ENCODE measurements at regions not wholly inside any gene's neighbourhood (a gene's known extent, or its start where the extent isn't known, plus 50 kb on each side); places are given as distances from the start of the nearest gene placed in this dataset.
"Not testable (repeated sequence)": the region's sequence is repeated elsewhere in the genome, so short reads cannot be mapped to it uniquely, and the experiment has no call there.

DNA sequence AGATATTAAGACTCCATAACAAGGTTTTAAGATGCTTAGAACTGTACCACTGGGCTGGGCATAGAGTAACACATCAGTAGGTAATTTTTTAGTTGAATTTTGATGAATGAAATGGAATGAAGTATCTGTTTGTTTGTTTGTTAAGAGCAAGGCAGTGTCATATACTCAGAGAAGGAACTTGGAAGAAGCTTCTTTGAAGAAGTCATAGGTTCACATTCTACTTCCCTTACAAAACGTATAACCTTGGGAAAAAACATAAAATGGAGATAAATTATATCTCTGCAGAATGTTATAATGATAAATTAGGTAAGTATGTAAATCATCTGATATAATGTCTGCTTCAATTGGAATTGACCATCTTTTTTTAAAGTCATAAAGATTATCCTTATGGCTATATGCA, 122.1 kb upstream of the SLC39A10 start:
- DNase-seq: no peak

DNA sequence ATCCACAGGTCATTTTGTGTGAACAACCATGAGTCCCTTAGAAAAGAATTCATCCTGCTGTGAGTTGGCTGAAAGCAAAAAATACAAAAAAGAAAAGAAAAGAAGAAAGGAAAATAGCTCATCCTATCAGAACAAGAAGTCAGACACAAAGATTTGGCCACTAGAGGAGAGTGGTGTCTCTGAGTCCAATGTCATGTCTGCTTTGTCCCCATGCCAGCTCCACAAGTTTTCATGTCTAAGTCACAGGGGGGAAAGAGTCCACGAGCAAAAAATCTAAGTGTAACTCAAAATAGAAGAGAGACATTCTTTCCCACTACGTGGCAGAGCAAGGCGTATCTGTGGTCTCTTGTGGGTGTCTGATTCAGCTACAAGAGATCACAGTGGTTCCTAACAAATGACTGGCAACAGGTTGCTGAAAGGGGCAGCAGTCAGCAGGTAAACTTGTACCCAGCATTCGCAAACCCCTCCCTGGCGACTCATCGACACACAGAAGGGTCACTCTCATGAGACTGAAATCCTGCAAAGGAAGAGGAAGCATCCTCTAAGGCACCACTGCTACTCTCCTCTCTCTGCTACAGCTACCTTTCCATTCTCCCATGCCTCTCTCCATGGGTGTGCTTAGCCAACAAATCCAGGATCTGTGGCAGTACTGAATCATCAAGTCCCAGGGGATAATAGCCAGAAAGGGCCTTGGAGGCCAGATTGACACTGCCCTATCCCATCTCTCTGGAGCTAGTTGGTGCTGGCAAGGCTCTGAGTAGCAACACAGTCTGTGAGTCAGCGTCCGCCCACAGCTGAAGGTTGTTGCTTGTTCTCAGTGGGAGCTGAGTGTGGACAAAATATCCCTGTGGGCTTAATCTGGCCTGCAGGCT, 123.0 kb upstream of the SLC39A10 start:
- DNase-seq: peak; percentile 83

DNA sequence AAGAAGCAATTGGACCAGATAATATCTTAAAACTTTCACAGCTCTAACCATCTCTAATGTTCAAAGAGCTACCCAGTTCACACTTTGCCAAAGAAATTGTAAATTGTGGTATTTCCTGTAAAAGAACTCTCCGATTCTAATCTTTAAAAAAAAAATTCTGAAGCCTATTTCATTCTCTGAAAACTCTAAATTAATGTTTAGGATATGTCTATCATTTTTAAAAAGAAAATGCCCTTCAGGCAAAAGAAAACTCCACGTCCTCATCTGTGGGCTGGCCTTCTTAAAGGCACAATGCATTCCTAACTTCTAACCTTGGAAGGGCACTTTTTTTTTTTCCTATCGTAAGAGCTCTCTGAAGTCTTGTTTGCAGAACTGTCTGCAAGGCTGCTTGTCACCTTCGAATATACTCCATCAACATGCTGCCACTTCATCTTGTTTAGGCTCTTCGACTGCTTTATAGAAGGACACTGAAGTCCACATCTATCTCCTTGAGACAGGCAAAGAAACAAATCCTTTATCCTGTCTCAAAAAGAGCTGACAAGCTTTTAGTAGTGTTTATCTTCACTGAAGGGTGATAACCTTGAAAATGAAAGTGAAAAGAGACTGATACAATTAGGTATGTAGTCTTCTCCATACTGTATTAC, 124.3 kb upstream of the SLC39A10 start:
- no peak for DNase-seq

DNA sequence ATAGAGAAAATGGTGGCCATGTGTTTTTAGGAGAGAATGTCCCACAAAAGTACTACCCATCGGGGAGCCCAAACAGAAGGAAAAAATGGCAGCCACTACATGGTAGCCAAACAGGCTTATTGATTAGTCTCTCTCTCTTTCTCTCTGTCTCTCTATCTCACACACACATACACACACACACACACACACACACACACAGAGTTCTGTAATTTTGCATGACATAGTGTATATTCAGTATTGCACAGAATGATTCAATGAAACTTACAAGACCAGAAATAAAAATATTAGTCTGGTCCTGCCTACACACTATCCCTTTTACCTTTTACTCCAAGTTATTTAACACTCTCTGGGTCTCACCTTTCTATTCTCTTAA, 124.8 kb upstream of the SLC39A10 start:
- no peak for DNase-seq

DNA sequence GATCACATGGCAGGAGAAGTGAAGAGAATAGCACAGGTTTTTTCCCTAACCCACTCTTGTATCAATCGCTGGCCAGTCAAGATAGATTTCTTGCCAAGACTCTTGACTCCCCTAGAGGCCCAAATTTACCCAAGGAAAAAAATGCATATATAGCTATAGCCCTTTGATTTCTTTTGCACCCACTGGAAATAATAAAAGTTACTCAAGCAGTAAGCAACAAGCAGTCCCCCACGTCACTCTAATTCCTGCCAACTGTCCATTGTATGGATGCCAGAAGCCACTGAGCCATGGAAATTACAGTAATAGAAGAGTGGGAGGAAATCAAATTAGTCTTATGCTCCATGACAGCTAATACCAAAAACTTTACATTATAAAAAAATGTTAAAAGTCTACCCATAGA, 125.3 kb upstream of the SLC39A10 start:
- no peak for DNase-seq

DNA sequence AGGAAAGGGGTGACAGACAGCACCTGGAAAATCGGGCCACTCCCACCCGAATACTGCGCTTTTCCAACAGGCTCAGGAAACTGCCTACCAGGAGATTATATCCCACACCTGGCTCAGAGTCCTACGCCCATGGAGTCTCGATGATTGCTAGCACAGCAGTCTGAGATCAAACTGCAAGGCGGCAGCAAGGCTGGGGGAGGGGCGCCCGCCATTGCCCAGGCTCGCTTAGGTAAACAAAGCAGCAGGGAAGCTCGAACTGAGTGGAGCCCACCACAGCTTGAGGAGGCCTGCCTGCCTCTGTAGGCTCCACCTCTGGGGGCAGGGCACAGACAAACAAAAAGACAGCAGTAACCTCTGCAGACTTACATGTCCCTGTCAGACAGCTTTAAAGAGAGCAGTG, 133.8 kb upstream of the SLC39A10 start:
- not testable (repeated sequence) for DNase-seq

DNA sequence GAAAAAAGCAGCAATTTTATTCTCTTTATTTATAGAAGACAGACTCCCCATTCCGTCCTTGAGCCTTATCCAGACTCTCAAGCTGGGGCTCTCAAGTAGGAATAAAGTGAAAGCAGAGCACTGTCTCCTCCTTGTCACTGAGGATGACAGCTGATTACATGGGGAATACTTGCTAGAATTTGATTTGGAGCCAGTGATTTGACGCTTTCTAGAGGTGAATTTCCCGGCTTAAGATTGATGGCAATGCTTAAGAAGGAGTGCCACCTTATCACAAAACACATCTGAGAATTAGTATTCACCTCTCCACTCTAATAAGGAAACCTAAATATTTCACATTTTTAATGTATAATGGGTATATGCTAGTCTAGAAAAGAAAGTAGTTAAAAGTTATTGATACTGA, 135.4 kb upstream of the SLC39A10 start:
- no peak for DNase-seq

DNA sequence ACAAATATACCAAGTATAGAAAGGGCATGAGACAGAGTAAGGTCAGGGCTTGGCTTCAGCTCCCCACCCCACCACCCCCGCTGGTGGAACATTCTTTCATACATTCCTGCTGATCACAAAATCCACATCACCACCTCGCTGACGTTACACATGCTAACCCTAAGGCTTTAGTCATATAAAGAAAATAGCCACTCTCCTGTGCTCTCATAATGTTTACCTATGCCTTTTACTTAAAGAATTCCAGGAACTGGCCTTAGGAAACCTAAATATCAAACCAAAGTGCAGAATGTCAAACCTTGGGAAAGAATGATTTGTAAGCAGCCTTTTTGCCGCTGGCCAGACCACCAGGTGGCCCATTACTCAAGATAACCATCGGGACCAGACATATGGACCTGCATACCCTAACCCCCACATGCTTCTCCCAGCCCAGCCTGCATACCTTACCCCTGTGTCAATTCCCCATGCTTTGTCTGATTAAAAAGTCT, 136.3 kb upstream of the SLC39A10 start:
- no peak for DNase-seq

DNA sequence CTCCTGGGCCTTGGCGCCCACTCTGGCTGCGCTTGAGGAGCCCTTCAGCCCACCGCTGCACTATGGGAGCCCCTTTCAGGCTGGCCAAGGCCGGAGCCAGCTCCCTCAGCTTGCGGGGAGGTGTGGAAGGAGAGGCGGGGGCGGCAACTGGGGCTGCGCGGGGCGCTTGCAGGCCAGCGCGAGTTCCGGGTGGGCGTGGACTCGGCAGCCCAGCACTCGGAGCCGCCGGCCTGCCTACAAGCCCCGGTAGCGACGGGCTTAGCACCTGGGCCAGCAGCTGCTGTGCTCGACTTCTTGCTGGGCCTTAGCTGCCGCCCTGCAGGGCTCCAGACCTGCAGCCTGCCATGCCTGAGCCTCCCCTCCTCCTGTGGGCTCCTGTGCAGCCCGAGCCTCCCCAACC, 141.5 kb upstream of the SLC39A10 start:
- no peak for DNase-seq

DNA sequence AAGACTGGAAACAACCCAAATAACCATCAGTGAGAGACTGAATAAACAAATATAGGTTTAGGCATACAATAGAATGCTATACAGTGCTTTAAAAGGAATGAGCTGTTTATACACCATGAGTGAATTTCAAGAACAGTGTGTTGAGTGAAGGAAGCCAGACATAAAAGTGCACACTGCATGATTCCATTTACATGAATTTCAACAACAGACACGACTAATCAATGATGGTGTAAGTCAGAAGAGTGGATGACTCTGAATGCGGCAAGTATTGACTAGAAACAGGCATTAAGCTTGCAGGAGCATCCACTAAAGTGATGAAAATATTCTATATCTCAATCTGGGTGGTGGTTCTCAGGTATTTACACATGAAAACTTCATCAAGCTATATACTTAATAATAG, 142.7 kb upstream of the SLC39A10 start:
- no peak for DNase-seq

DNA sequence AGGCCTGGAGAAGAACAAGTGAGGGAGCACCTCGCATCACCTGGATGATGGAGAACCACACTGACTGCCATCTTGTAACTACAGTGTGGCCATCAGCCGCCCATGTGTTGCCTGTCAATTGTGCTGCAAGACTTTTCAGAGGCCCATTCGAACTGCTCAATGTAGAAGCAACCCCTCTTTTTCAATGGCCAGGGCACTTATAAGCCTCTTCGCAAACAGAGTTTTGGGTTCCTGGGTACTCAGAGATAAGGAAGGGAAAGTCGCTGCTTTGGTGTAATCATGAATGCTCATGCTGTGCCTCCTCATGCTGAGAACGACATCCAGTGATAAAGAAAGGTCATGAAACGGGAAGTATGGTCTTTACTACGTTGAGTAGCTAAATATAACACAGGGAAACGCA, 143.9 kb upstream of the SLC39A10 start:
- no peak for DNase-seq

DNA sequence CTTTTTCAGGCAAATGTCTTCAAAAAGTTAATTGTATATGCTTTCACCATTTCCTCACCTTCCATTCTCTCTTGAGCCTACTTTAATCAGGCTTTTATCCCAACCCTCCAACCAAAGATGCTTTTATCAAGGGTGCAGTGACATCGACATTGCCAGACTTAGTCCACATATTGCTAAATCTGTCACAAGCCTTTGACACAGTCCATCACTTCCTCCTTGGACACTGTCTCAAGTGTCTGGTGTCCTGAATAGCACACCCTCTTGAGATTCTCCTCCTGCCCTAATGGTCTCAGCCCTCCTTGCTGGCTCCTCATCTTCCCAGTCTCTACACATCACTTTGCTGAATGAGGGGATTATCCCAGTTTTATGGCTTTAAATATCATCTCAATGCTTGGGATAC, 147.5 kb upstream of the SLC39A10 start:
- no peak for DNase-seq

DNA sequence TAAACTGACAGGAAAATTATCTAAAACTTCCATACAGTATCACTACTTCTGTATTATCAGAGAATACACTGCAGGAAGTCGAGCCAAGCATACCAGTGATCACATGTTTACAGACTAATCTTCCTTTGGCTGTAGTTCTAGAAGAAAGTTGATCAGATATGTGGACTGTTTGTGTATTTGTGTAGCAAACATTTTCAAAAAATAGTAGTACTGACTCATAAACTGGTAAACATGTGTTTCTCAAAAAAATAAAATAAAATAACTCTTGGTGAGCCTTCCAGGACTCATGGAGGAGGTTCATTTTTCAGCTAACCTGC, 148.9 kb upstream of the SLC39A10 start:
- DNase-seq: no peak

DNA sequence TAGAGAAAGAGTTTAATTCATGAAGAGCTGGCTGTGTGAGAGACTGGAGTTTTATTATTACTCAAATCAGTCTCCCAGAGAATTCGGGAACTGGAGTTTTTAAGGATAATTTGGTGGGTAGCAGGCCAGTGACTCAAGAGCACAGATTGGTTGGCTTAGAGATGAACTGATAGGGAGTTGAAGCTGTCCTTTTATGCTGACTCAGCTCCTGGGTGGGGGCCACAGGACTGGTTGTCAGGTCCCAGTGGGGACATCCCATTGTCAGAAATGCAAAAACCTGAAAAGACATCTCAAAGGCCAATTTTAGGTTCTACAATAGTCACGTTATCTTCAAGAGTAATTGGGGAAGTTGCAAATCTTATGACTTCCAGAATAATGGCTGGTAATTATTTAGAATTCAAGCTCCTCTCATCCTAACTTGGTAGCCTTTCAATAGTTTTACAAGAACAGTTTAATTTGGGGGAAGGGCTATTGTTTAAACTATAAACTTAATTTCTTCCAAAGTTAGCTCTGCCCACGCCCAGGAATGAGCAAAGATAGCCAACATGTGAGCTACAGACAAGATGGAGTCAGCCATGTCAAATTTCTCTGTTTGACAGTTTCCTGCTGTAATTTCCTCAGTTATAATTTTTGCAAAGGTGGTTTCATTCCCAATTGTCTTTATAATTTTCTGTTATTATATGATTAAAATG, 149.4 kb upstream of the SLC39A10 start:
- no peak for DNase-seq

DNA sequence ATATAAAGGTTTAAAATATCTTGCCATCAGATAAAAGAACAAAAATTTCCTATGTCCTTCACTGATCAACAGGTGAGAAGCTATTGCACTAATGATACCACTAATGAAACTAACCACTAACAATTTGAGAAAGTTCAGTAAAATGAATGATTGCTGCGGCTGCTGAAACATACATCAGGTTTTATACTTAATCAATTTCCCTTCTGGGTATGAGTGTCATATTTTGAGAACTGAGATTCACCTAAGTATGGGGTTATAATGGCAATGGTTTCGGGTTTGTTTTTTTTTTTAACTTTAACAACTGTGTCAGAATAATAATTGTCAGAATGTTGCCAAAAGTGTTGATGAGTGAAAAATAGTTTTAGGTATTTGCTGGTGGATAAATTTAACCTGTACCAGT, 151.3 kb upstream of the SLC39A10 start:
- DNase-seq: no peak

DNA sequence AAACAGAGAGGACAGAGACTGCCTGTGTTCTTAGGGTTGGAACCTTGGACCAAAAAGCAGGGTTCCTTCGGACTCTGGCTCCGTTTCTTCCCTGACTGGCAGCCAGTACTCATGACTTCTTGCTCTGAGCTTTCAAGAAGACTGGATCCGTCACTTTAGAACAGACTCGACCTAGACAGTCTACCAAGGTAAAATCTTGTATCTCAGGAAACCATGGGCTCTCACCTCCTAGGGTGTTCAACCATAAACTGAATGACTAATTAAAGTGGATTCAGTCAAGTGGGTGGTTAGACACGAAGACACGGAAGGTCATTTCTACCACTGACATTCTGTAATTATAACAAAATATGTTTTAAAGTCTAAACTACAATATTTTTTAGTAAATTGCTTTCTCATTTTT, 153.8 kb upstream of the SLC39A10 start:
- no peak for DNase-seq

DNA sequence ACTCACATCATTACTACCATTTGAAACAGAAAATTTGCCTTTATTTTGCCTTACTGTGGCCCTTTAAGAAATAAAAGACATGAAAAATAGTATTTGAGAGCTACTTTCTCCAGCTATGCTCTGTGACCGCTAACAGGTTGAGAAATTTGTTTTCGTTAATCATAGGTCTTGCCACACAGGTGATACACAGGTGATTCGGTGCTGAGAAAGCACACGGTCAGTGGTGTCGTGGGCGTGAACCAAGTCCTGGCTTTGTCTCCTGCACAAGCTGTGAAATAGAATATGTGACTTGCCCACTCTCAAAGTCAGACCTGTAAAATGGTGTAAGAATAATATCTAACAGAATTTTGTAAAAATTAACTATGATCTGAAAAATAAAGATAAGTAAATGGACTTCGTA, 155.3 kb upstream of the SLC39A10 start:
- no peak for DNase-seq

DNA sequence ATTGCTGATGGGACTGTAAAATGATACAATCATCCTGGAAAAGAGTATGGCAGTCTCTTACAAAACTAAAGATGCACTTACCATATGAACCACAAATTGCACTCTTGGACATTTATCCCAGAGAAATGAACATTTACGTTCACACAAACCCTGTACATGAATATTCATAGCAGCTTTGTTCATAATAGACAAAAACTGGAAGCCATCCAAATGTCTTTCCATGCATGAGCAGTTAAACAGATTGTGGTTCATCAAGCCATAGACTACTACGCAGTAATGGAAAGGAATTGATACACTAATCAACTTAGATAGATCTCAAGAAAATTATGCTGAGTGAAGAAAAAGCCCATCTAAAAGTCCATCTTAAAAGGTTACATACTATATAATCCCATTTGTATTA, 156.1 kb upstream of the SLC39A10 start:
- DNase-seq: no peak

DNA sequence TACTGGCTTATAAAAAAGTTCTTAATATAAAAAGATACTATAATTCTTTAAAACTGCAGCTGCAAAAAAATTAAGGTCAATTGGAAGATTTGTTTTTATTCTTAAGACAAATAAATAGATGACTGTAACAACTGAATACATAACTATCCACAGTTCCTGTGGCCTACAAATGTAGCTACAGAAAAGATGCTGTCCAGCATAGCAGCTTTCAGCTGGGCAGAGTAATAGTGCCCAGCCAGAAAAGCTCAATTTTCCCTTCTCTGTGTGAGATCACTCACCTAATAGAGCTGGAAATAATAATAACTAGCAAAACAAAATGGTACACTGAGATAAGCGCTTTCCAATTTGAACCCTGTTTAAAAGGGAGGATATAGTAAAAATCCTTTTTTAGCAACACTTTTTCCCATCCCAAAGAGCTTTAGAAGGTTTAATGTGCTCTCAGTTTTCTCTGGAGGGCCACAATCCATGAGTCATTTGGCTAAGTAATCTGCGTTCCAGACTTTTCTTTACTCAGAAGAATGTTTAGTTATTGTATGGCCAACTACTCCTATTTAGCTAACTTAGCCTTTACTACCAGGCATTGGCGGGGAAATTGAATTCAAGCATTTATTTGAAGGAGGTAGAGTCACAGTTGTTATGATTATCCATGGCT, 158.1 kb upstream of the SLC39A10 start:
- DNase-seq: no peak

DNA sequence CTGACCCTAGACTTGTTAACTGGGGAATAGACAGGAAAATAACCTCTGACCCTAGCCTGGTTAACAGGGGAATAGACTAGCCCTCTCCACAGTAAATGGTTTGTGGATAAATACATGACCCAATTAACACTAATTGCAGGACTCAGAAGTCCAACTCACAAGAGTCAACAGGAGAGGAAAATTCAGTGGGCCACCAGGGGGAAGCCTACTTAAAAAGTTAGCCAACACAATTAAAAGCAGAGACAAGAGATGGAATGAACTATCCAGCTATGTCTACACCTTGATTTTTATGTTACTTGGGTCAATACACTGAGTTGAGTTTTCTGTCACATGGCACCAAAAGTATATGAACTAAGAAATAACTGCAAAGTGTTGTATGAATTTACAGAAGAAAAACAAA, 158.8 kb upstream of the SLC39A10 start:
- DNase-seq: peak; percentile 73

DNA sequence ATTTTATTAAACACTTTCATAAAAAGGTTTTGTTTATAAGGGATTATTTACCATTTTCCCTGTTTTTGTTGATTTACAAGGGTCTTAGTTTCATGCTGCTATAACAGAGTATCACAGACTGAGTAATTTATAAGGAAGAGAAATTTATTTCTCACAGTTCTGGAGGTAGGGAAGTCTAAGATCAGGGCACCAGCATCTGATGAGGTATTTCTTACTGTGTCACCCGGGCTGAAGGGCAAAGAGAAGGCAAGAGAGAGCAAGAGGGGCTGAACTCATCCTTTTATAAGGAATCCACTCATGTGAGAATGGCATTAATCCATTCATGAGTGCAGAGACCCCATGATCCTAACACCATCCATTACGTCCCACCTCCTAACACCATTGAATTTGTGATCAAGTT, 160.0 kb upstream of the SLC39A10 start:
- no peak for DNase-seq

DNA sequence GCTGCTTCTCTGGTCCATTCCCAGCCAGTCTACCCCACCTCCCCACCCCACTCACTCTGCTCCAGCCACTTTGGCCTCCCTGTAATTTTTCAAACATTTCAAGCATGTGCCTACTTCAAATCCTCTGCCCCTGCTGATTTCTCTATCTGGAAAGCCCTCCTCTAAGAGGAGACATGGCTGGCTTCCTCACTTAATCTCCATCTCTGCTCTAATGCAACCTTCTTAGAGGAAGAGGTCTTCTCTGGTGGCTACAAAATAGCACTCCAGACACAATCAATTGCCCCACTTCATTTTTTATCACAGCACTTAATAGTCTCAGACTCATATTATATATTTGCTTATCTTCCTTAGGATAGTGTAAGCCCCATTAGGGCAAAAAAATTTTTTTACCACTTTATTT, 161.1 kb upstream of the SLC39A10 start:
- no peak for DNase-seq

DNA sequence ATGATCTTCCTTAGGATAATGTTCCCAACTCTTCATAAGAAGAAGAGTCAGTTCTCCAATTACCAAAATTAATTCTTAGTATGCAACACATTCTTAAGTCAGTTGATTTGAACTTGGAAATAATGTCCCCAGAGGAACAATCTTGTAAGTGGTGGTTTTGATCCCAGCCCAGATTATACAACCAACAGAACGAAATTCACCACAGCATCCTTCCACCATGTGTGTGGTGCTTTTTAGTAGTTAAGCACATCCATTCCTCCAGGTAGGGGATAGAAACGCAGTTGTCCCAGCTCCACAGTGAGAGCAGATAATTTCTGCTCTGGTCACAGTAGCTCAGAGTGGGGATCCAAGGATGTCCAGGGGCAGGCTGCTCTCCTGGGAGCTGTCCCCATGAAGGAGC, 161.7 kb upstream of the SLC39A10 start:
- no peak for DNase-seq

DNA sequence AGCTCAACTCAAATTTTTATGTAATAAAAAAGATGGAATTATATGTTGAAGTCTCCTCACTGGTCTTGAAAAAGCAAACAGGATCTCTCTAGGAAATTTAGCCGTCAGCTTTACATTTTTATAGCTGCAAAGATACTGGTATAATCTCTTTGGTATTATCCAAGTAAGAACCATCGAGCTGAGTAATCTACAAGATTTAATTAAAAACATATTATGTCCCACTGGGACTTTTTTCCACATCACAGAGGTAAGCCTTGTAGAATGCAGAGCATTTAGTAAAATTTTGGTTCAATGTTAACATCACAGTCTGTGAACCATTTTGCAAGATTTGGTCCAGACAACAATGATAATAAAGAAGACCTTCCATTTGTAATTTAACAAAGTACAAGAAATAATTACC, 162.6 kb upstream of the SLC39A10 start:
- DNase-seq: no peak

Measured in activated CD8-positive, alpha-beta memory T cell treated with anti-CD3 and anti-CD28 coated beads for 24 hours (primary cell).